ENCODE measurements at regions not wholly inside any gene's neighbourhood (a gene's known extent, or its start where the extent isn't known, plus 50 kb on each side); places are given as distances from the start of the nearest gene placed in this dataset.

DNA sequence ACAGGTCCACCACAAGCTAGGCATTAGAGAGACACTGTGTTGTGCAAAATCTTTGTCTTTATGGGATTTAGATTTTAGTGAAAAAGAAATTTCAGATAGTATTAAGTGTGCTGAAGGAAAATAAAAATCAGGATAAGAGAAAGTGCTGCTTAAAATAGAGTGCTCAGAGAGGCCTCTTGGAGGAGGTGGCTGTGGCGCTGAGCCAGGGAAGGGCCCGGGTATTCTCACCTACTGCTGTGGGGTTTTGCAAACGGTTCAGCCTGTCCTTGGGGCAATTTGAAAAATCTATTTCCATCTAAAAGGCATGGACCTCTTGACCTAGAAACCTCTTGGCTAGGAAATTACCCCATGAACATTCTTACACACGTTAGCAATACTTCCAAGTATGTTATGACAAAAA is 267.7 kb downstream of the TJP1 start:
- Mint-ChIP-seq H3K9me3 (no peaks in the 10 kb centered on the region), H3K4me3 (no peak overlapping the region), H3K4me1 (ENCODE audit: low read depth) (no peaks in the 10 kb centered on the region), H3K27me3 (peaks cover 27% of the 10 kb centered on the region), H3K36me3 (ENCODE audit: low read depth) (no peaks in the 10 kb centered on the region), H3K27ac (no peak overlapping the region)
- no peak for DNase-seq

DNA sequence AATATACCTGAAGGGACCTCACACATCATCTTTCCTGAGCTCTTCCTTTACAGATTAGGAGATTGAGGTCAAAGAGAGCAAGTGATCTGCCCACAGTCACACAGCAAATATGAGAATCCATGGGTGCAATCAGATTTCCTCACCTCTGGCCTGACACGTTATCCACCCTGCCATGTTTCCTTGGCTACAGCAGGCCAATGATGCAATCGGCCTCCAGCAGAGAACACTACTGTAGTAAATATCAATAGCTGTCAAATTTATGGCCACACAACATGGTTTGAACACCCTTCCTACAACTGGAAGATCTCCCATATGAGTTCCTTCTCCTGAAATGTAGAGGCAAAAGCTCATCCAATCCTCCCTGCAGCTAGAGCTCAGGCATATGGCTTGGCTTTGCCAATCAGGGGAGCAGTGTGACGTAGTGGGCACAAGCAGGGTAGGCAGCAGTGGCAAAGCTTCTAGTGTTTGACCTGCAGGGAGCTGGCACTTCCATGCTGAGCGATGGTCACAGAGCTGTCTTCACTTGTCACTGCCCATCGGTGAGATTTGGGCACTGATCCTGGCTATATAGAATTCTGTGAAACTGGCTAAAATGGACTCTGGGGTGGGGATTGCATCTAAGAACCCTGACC is 271.3 kb downstream of the TJP1 start:
- Mint-ChIP-seq H3K9me3 (peaks cover 9% of the 10 kb centered on the region), H3K36me3 (ENCODE audit: low read depth) (no peaks in the 10 kb centered on the region), H3K4me3 (no peak overlapping the region), H3K27me3 (peaks cover 13% of the 10 kb centered on the region), H3K4me1 (ENCODE audit: low read depth) (no peaks in the 10 kb centered on the region), H3K27ac (no peak overlapping the region)
- no peak for DNase-seq

DNA sequence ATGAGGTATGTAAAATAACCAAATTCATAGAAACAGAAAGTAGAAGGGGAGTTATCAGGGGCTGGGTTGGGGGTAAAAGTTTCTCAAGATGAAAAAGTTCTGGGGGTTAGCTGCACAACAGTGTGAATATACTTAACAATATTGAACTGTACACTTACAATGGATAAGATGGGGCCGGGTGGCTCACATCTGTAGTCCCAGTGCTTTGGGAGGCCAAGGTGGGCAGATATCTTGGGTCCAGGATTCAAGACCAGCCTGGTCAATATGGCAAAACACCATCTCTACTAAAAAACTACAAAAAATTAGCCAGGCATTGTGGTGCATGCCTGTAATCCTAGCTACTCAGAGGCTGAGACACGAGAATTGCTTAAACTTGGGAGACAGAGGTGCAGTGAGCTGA is 274.3 kb downstream of the TJP1 start:
- H3K4me1 Mint-ChIP-seq (ENCODE audit: low read depth): no peaks in the 10 kb centered on the region
- peaks cover 13% of the 10 kb centered on the region for H3K27me3 Mint-ChIP-seq
- H3K9me3 Mint-ChIP-seq: peaks cover 14% of the 10 kb centered on the region
- H3K4me3 Mint-ChIP-seq: no peak overlapping the region
- DNase-seq: no peak
- H3K36me3 Mint-ChIP-seq (ENCODE audit: low read depth): no peaks in the 10 kb centered on the region
- no peak overlapping the region for H3K27ac Mint-ChIP-seq

DNA sequence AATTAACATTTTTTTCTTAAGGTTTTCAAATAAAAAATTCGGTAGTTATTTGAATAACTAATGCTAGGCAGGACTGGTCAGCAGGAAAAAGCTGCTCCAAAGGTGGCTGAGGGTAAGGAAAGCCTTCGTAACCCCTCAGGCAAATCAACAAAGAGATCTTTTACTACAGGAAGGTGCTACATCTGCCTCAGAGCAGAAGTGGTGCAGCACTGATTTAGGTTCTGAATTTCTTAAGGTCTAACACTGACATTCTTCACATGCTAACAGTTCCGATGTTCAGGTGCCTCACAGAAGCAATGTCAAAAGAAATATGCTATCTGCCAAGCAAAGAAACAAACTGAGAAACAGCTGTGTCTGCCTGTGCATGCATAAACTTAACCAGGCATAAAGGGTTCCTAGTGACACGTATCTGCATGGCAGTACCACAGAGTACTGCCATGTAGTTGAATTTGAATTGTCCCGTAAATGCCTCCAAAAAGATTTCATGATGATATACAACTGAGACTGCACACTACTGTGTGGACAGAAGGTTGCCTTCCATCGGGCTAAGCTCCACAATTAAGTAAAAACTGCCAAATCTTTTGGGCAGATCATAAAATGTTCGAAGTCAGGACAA is 275.0 kb upstream of the NSMCE3 start:
- H3K27me3 Mint-ChIP-seq: peaks cover 16% of the 10 kb centered on the region
- H3K27ac Mint-ChIP-seq: no peak overlapping the region
- H3K9me3 Mint-ChIP-seq: peaks cover 14% of the 10 kb centered on the region
- H3K36me3 Mint-ChIP-seq (ENCODE audit: low read depth): no peaks in the 10 kb centered on the region
- no peak overlapping the region for H3K4me3 Mint-ChIP-seq
- DNase-seq: no peak
- H3K4me1 Mint-ChIP-seq (ENCODE audit: low read depth): no peaks in the 10 kb centered on the region

DNA sequence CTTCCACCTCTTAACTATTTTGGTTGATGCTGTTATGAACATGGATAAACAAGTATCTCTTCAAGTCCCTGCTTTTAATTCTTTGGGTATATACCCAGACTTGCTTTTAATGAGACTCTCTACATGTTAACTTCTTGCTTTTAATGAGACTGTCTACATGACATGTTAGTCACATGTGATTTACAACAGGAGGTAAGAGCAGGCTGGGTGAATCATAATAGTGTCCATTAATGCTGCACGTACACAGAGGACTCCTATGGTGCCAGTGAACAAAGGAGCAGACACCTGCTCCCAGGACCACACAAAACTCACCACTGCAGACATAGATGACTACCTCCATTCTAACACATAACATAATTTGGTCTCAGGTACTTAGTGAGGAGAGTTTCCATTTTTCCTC is 273.4 kb upstream of the NSMCE3 start:
- Mint-ChIP-seq H3K27ac (no peak overlapping the region), H3K36me3 (ENCODE audit: low read depth) (no peaks in the 10 kb centered on the region), H3K9me3 (peaks cover 14% of the 10 kb centered on the region), H3K27me3 (peaks cover 18% of the 10 kb centered on the region), H3K4me3 (no peak overlapping the region), H3K4me1 (ENCODE audit: low read depth) (no peaks in the 10 kb centered on the region)
- no peak for DNase-seq

DNA sequence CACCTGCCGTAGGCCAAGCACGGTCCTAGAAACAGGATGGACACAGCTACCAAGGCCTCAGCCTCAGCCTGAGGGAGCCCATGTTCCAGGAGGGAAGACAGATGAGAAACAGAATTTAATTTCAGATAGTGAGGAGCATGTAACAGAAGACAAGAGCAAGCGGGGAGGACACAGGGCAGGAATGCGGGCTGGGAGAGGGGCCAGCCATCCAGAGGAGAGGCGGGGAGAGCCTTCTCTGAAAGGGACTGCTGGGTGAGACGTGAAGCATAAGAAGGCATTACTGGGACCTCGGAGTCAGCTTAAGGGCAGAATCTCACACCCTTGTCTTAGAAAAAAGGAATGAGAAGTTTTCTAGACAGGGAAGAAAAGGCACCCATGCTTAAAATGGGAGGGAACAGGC is 271.7 kb upstream of the NSMCE3 start:
- Mint-ChIP-seq H3K4me3 (no peak overlapping the region), H3K9me3 (peaks cover 8% of the 10 kb centered on the region), H3K4me1 (ENCODE audit: low read depth) (no peaks in the 10 kb centered on the region), H3K27me3 (peaks cover 18% of the 10 kb centered on the region), H3K36me3 (ENCODE audit: low read depth) (no peaks in the 10 kb centered on the region), H3K27ac (no peak overlapping the region)
- no peak for DNase-seq

DNA sequence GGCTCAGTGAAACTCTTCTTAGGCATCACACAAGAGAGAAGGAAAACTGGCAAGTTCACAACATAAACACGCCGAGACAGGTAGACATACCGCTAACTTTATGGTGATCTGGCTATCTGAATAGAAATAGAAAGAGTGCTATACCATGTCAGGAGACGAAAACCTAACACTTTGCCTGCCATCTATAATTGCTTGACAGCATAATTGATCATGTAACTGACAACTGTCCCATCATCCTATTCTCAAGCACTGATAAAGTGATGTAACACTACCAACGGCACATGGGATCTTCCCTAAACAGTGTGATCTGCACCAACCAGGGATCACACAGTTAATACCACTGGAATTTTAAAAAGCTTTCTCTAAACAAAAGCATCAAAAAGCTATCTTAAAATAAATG is 270.9 kb upstream of the NSMCE3 start:
- Mint-ChIP-seq H3K4me3 (no peak overlapping the region), H3K4me1 (ENCODE audit: low read depth) (no peaks in the 10 kb centered on the region), H3K36me3 (ENCODE audit: low read depth) (no peaks in the 10 kb centered on the region), H3K27ac (no peak overlapping the region), H3K27me3 (peaks cover 18% of the 10 kb centered on the region), H3K9me3 (peaks cover under 1% of the 10 kb centered on the region)
- no peak for DNase-seq

DNA sequence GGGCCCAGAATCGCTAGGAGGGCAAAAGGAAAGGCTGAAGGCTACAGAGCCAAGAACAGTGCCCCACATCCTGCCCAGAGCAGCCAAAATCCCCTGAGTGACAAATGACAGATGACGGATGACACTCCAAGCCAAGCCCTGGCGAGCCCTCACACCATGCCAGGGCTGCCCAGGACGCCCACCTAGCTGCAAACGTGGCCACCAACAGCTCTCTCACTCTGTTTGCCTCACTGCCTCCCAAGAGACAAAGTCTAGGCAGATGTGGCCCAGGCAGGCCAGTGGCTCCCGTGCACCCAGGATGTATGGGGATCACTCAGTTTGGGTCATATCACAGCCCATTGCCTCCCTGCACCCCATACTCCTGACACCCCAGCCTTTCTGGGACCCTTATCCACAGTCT is 270.1 kb upstream of the NSMCE3 start:
- Mint-ChIP-seq H3K36me3 (ENCODE audit: low read depth) (no peaks in the 10 kb centered on the region), H3K4me3 (no peak overlapping the region), H3K9me3 (no peaks in the 10 kb centered on the region), H3K4me1 (ENCODE audit: low read depth) (no peaks in the 10 kb centered on the region), H3K27ac (no peak overlapping the region), H3K27me3 (peaks cover 18% of the 10 kb centered on the region)
- DNase-seq: no peak

DNA sequence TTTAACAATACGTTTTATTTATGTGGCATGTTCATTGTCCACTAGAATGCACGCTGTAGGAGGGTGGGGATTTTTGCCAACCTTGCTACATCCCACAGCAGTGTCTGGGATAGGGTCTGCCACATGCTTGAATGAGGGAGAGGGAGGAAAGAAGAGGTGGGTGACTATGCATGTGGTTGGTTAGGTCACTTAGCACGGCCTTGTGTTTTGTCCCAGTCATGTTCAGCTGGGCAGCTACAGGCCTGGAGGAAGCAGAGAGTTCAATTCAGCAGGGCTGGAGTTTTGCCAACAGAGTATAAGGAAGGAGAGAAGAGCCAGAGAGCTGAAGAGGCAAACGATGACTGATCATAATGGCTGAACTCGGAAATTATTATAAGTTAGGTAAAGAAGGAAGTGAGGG is 268.4 kb upstream of the NSMCE3 start:
- Mint-ChIP-seq H3K4me3 (no peak overlapping the region), H3K36me3 (ENCODE audit: low read depth) (no peaks in the 10 kb centered on the region)
- no peak for DNase-seq

DNA sequence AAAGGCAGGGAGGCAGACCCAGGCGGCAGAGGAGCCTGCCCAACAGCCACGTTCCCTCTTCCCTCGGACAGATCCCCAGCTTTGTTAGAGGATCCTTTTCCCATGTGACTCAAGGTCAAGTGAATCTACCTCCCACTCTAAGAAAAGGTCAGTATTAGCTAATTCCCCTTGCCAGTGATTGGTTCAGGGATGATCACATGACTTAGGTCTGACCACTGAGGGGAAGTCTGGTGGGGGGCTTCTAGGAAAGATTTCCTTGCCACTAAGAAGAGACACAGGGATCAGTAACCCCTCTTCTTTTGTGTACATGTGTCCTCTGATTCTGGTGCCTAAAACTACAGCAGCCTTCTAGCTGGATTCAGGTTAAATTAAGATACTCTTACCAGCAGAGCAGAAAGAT is 266.3 kb upstream of the NSMCE3 start:
- H3K4me1 Mint-ChIP-seq (ENCODE audit: low read depth): no peaks in the 10 kb centered on the region
- H3K27ac Mint-ChIP-seq: no peak overlapping the region
- peaks cover 11% of the 10 kb centered on the region for H3K27me3 Mint-ChIP-seq
- no peak for DNase-seq
- no peaks in the 10 kb centered on the region for H3K36me3 Mint-ChIP-seq (ENCODE audit: low read depth)
- no peaks in the 10 kb centered on the region for H3K9me3 Mint-ChIP-seq
- H3K4me3 Mint-ChIP-seq: no peak overlapping the region

More for the DNA sequence above, 268.4 kb upstream of the NSMCE3 start:
- Mint-ChIP-seq H3K9me3 (no peaks in the 10 kb centered on the region), H3K27ac (no peak overlapping the region), H3K4me1 (ENCODE audit: low read depth) (no peaks in the 10 kb centered on the region), H3K27me3 (peaks cover 15% of the 10 kb centered on the region)

DNA sequence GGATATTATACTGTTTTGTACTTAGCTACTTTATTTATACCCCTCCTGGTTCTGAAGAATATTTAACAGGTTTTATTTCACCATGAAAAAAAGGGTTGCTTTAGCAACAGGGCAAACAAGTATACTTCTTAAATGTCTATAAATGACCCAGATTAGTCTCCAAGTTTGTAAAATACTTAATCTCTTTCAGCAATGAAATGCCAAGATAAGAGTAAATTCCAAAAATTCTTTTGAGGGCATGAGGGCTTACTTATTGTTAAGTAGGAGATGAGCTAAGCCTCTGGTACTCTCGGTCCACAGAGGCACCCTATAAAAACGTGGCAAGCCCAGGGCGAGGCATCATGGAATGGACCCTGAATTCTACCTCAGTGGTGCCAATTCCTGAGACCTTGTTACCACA is 264.8 kb upstream of the NSMCE3 start:
- Mint-ChIP-seq H3K36me3 (ENCODE audit: low read depth) (no peaks in the 10 kb centered on the region), H3K27ac (no peak overlapping the region), H3K4me3 (no peak overlapping the region), H3K9me3 (no peaks in the 10 kb centered on the region), H3K4me1 (ENCODE audit: low read depth) (no peaks in the 10 kb centered on the region), H3K27me3 (peaks cover 12% of the 10 kb centered on the region)
- DNase-seq: no peak

DNA sequence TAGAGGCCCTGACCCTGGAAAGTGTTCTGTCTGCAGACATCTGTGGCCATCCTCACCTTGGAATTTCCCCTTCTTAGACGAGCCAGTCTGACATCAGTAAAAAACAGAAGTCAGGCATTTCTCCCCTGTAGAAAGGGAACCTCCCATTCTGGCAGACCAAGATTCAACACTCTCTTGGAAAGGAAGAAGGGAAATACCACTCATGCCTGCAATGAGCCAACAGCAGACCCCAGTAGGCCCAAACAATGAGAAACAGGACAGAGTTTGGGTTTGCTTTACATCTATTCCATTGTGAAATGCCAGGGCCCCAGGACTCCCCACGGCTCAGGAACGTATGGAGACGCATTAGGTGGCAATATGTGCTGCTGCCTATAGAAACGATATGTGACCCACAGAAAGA is 264.0 kb upstream of the NSMCE3 start:
- H3K36me3 Mint-ChIP-seq (ENCODE audit: low read depth): no peaks in the 10 kb centered on the region
- no peaks in the 10 kb centered on the region for H3K4me1 Mint-ChIP-seq (ENCODE audit: low read depth)
- no peaks in the 10 kb centered on the region for H3K9me3 Mint-ChIP-seq
- H3K4me3 Mint-ChIP-seq: no peak overlapping the region
- no peak overlapping the region for H3K27ac Mint-ChIP-seq
- no peak for DNase-seq
- peaks cover 12% of the 10 kb centered on the region for H3K27me3 Mint-ChIP-seq

DNA sequence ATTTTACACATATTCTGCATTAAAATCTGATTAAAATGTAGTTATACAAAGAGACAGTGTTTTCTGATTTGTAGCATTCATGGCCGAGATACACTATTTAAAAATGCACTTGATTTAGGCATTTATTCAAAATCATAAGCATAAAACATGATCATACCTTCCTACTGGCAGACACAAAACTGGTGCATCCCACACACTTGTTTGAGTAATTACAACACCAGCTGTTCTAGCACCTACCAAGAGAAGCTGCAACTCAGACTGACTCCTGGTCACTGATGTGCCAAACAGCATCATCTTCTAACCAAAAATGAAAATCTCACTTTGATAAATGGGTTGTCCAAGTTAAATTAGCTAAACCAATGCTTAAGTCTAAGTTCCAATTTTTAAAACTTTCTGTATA is 262.7 kb upstream of the NSMCE3 start:
- DNase-seq: no peak
- Mint-ChIP-seq H3K4me1 (ENCODE audit: low read depth) (no peaks in the 10 kb centered on the region), H3K4me3 (no peak overlapping the region), H3K36me3 (ENCODE audit: low read depth) (no peaks in the 10 kb centered on the region), H3K9me3 (no peaks in the 10 kb centered on the region), H3K27ac (no peak overlapping the region), H3K27me3 (peaks cover 15% of the 10 kb centered on the region)

DNA sequence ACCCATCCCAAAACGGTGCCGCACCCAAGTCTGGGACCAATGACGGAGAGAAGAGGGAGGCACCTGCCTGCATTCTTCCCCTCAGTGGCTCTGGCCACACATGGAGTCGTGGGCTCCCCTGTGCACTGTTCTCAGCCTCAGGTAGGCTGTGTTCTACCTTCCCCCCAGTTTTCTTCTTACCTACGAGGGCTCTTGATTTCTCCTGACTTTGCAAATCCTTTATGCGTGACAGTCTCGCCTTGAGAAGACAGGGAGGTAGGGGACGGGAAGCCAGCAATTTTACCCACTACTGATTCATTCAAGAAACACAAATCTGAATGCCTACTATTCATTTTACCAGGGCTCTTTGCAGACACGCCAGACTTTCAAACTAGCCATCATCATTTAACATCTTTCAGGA is 261.3 kb upstream of the NSMCE3 start:
- no peak for DNase-seq
- Mint-ChIP-seq H3K27ac (no peak overlapping the region), H3K9me3 (no peaks in the 10 kb centered on the region), H3K36me3 (ENCODE audit: low read depth) (no peaks in the 10 kb centered on the region), H3K4me1 (ENCODE audit: low read depth) (no peaks in the 10 kb centered on the region), H3K4me3 (no peak overlapping the region), H3K27me3 (peaks cover 17% of the 10 kb centered on the region)

DNA sequence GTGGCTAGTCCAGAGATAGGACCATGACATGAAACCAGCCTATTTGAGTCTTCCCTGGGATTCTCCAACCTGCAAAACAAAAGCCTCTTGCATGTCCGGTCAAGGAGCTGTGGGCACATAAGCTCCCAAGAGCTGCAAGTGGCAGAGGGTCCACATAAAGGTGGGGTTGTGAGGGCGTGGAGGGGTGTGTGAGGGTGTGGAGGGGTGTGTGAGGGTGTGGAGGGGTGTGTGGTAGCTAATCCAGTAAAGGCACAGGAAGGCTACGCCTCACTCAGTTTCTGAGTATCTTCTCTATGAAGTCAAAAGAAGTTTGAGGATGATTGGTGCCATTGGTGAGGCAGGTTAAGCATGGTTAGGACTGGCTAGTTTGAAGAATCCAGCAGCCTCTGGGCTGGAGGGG is 259.4 kb upstream of the NSMCE3 start:
- DNase-seq: no peak
- Mint-ChIP-seq H3K27me3 (peaks cover 17% of the 10 kb centered on the region), H3K4me1 (ENCODE audit: low read depth) (no peaks in the 10 kb centered on the region), H3K27ac (no peak overlapping the region), H3K9me3 (no peaks in the 10 kb centered on the region), H3K4me3 (no peak overlapping the region), H3K36me3 (ENCODE audit: low read depth) (no peaks in the 10 kb centered on the region)

DNA sequence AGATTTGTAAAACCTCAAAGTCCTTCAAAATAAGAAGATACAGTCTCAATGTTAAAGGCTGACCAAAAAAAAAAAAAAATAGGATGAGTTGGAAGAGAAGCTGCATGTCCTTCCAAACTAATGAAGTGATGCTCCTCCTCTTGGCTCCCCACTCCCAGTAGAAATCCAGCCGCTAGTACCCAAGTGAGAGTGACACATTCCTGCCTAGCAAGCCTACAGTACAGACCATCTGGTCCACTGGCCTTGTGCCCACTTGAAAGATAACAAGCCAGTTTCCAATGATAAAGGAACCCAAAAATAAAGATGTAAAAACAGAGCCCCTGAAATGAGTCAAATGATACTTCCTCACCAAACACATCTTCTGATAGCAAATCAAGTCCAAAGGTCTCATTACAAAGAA is 258.7 kb upstream of the NSMCE3 start:
- H3K27ac Mint-ChIP-seq: no peak overlapping the region
- H3K9me3 Mint-ChIP-seq: no peaks in the 10 kb centered on the region
- H3K4me1 Mint-ChIP-seq (ENCODE audit: low read depth): no peaks in the 10 kb centered on the region
- H3K36me3 Mint-ChIP-seq (ENCODE audit: low read depth): no peaks in the 10 kb centered on the region
- DNase-seq: no peak
- H3K27me3 Mint-ChIP-seq: peaks cover 17% of the 10 kb centered on the region
- no peak overlapping the region for H3K4me3 Mint-ChIP-seq

Data from activated T-cell treated with anti-CD3 and anti-CD28 coated beads, Interleukin-2, amount 50 U/mL, for 24 hours (primary cell).